ENCODE measurements at regions not wholly inside any gene's neighbourhood (a gene's known extent, or its start where the extent isn't known, plus 50 kb on each side); places are given as distances from the start of the nearest gene placed in this dataset.

DNA sequence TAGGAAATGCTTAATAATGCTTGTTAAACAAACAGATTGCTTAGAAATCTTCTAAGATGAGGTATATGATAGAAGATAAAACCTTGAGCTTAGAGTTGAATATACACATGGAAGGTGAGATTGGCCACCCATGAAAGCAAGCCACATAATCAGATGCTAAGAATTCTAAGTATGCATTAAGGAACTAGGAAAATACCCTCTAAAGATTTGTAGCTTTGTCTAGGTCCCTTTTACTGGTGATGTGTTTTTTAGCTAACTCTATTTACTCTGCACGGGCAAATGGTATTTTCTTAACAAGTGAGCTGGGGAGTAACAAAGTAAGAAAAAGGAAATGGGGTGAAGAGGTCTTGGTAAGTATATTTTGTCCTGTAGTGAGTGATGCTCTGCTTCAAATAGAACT is 310.3 kb downstream of the OXSM start (continued):
- TF ChIP-seq, protein P1, sequence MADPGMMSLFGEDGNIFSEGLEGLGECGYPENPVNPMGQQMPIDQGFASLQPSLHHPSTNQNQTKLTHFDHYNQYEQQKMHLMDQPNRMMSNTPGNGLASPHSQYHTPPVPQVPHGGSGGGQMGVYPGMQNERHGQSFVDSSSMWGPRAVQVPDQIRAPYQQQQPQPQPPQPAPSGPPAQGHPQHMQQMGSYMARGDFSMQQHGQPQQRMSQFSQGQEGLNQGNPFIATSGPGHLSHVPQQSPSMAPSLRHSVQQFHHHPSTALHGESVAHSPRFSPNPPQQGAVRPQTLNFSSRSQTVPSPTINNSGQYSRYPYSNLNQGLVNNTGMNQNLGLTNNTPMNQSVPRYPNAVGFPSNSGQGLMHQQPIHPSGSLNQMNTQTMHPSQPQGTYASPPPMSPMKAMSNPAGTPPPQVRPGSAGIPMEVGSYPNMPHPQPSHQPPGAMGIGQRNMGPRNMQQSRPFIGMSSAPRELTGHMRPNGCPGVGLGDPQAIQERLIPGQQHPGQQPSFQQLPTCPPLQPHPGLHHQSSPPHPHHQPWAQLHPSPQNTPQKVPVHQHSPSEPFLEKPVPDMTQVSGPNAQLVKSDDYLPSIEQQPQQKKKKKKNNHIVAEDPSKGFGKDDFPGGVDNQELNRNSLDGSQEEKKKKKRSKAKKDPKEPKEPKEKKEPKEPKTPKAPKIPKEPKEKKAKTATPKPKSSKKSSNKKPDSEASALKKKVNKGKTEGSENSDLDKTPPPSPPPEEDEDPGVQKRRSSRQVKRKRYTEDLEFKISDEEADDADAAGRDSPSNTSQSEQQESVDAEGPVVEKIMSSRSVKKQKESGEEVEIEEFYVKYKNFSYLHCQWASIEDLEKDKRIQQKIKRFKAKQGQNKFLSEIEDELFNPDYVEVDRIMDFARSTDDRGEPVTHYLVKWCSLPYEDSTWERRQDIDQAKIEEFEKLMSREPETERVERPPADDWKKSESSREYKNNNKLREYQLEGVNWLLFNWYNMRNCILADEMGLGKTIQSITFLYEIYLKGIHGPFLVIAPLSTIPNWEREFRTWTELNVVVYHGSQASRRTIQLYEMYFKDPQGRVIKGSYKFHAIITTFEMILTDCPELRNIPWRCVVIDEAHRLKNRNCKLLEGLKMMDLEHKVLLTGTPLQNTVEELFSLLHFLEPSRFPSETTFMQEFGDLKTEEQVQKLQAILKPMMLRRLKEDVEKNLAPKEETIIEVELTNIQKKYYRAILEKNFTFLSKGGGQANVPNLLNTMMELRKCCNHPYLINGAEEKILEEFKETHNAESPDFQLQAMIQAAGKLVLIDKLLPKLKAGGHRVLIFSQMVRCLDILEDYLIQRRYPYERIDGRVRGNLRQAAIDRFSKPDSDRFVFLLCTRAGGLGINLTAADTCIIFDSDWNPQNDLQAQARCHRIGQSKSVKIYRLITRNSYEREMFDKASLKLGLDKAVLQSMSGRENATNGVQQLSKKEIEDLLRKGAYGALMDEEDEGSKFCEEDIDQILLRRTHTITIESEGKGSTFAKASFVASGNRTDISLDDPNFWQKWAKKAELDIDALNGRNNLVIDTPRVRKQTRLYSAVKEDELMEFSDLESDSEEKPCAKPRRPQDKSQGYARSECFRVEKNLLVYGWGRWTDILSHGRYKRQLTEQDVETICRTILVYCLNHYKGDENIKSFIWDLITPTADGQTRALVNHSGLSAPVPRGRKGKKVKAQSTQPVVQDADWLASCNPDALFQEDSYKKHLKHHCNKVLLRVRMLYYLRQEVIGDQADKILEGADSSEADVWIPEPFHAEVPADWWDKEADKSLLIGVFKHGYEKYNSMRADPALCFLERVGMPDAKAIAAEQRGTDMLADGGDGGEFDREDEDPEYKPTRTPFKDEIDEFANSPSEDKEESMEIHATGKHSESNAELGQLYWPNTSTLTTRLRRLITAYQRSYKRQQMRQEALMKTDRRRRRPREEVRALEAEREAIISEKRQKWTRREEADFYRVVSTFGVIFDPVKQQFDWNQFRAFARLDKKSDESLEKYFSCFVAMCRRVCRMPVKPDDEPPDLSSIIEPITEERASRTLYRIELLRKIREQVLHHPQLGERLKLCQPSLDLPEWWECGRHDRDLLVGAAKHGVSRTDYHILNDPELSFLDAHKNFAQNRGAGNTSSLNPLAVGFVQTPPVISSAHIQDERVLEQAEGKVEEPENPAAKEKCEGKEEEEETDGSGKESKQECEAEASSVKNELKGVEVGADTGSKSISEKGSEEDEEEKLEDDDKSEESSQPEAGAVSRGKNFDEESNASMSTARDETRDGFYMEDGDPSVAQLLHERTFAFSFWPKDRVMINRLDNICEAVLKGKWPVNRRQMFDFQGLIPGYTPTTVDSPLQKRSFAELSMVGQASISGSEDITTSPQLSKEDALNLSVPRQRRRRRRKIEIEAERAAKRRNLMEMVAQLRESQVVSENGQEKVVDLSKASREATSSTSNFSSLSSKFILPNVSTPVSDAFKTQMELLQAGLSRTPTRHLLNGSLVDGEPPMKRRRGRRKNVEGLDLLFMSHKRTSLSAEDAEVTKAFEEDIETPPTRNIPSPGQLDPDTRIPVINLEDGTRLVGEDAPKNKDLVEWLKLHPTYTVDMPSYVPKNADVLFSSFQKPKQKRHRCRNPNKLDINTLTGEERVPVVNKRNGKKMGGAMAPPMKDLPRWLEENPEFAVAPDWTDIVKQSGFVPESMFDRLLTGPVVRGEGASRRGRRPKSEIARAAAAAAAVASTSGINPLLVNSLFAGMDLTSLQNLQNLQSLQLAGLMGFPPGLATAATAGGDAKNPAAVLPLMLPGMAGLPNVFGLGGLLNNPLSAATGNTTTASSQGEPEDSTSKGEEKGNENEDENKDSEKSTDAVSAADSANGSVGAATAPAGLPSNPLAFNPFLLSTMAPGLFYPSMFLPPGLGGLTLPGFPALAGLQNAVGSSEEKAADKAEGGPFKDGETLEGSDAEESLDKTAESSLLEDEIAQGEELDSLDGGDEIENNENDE (IDR thresholded peaks at IDR 0.05; ENCODE audit: insufficient replicate concordance, low read length) = no peak
- TF ChIP-seq RAD21 (IDR thresholded peaks at IDR 0.05 in 1 of 2, conservative IDR thresholded peaks at IDR 0.05 in 1 of 2; ENCODE audit: low read depth in 2 of 2, low read length in 2 of 2) = no peak
- no peak for TF ChIP-seq USF2 (IDR thresholded peaks at IDR 0.05; ENCODE audit: low read length)
- no peak for TF ChIP-seq SRF (IDR thresholded peaks at IDR 0.05; ENCODE audit: low read depth, low read length)
- TF ChIP-seq NANOG (IDR thresholded peaks at IDR 0.05; ENCODE audit: insufficient read depth, low read depth, low read length, poor library complexity, severe bottlenecking) = no peak
- no peak for TF ChIP-seq RFX5 (IDR thresholded peaks at IDR 0.05; ENCODE audit: borderline replicate concordance, low read depth, low read length)
- no peak for TF ChIP-seq GABPA (IDR thresholded peaks at IDR 0.05; ENCODE audit: borderline replicate concordance, insufficient read depth, low read length)
- no peak for TF ChIP-seq JUN (IDR thresholded peaks at IDR 0.05; ENCODE audit: low read depth, low read length)
- no peak for TF ChIP-seq BACH1 (IDR thresholded peaks at IDR 0.05; ENCODE audit: low read length)
- no peak for TF ChIP-seq CBX8 (IDR thresholded peaks at IDR 0.05; ENCODE audit: borderline replicate concordance, low read depth, low read length)
